Upper lobe of right lung (tissue), 1 donor: ENCODE measurements at regions not wholly inside any gene's neighbourhood (a gene's known extent, or its start where the extent isn't known, plus 50 kb on each side); places are given as distances from the start of the nearest gene placed in this dataset.

Source experiments
- ATAC-seq: fragments of 200-7000 bp; cut with Tn5 transposase; one replicate; pipeline ENCODE4 v1.9.1; 2020; ENCODE audit warnings: mild to moderate bottlenecking, moderate library complexity
- DNase-seq: peaks from one replicate; pipeline ENCODE4 v3.0.0-alpha.2; 2020
- H3K27ac ChIP-seq: fragments of 200-600 bp; one replicate; pipeline ENCODE4 v1.8.0; 2022
- H3K27me3 ChIP-seq: fragments of 200-600 bp; one replicate; pipeline ENCODE4 v1.8.0; 2022; ENCODE audit warnings: mild to moderate bottlenecking
- H3K36me3 ChIP-seq: fragments of 200-600 bp; one replicate; pipeline ENCODE4 v1.8.0; 2022
- H3K4me1 ChIP-seq: fragments of 200-600 bp; one replicate; pipeline ENCODE4 v1.8.0; 2022
- H3K4me3 ChIP-seq: fragments of 200-600 bp; one replicate; pipeline ENCODE4 v1.8.0; 2022; ENCODE audit warnings: mild to moderate bottlenecking
- H3K9me3 ChIP-seq: fragments of 200-600 bp; one replicate; pipeline ENCODE4 v1.8.0; 2022
- CTCF ChIP-seq: fragments of 200-600 bp; IDR thresholded peaks from one replicate; pipeline ENCODE4 v1.8.0; 2022; ENCODE audit warnings: antibody characterized with exemption
- intact Hi-C: fragments of 100-400 bp; cut with DNase I; formaldehyde crosslinking; loops from one replicate; pipeline ENCODE4 v1.11.0; 2022
- donor health status: DM: no; HTN: yes; CAD: no; lungs with severe emphysema.

DNA sequence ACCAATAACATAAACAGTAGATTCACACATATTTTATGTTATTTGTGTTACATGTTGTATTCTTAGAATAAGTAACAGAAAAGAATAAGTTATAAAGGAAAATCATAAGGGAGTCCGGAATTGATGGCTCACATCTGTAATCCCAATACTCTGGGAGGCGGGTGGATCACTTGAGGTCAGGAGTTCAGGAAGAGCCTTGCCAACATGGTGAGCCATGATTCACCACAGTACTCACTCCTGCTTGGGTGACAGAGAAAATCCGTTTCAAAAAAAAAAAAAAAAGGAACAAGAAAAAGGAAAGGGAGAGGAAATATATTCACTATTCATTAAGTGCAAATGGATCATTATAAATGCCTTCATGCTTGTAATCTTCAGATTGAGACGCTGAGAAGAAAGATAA is 533.3 kb upstream of the CDH9 start:
- H3K27me3 ChIP-seq, result no peaks in the 10 kb centered on the region
- no peak for DNase-seq
- H3K27ac ChIP-seq, result no peak overlapping the region
- H3K4me1 ChIP-seq, result no peaks in the 10 kb centered on the region
- no peaks in the 10 kb centered on the region for H3K9me3 ChIP-seq
- intact Hi-C loops, result no loop called here
- no peaks in the 10 kb centered on the region for H3K36me3 ChIP-seq
- no peak for ATAC-seq
- no peak overlapping the region for H3K4me3 ChIP-seq
- TF ChIP-seq CTCF, result no peak

GRCh38 chr5:27568811-27569210 is 530.4 kb upstream of the CDH9 start:
- Histone ChIP-seq H3K4me1 (no peaks in the 10 kb centered on the region), H3K36me3 (no peaks in the 10 kb centered on the region), H3K27me3 (no peaks in the 10 kb centered on the region), H3K27ac (no peak overlapping the region), H3K9me3 (no peaks in the 10 kb centered on the region), H3K4me3 (no peak overlapping the region)
- ATAC-seq (no peak), DNase-seq (no peak)
- no peak for TF ChIP-seq CTCF
- intact Hi-C loops, result no loop called here

DNA sequence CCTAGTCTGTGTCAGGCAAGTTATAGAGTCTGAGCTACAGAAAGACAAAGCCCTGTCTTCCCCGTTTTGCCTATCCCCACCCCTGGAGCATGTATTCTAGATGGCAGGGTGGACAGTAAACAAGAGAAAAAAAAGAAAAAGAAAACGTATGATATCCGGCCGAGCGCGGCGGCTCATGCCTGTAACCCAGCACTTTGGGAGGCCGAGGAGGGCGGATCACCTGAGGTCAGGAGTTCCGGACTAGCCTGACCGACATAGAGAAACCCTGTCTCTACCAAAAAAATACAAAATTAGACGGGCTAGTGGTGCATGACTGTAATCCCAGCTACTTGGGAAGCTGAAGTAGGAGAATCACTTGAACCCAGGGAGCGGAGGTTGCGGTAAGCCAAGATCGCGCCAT is 523.0 kb upstream of the CDH9 start:
- no peak for ATAC-seq
- Histone ChIP-seq H3K36me3 (no peaks in the 10 kb centered on the region), H3K4me1 (no peaks in the 10 kb centered on the region), H3K27ac (no peak overlapping the region), H3K9me3 (no peaks in the 10 kb centered on the region), H3K4me3 (no peak overlapping the region), H3K27me3 (no peaks in the 10 kb centered on the region)
- no peak for DNase-seq
- no peak for TF ChIP-seq CTCF
- intact Hi-C loops, result no loop called here

GRCh38 chr5:27548484-27548883 is 510.1 kb upstream of the CDH9 start:
- intact Hi-C loops, result no loop called here
- no peak for DNase-seq
- no peak for ATAC-seq
- Histone ChIP-seq H3K4me1 (no peaks in the 10 kb centered on the region), H3K27me3 (no peaks in the 10 kb centered on the region), H3K9me3 (no peaks in the 10 kb centered on the region), H3K36me3 (no peaks in the 10 kb centered on the region), H3K27ac (no peak overlapping the region), H3K4me3 (no peak overlapping the region)
- TF ChIP-seq CTCF, result no peak

DNA sequence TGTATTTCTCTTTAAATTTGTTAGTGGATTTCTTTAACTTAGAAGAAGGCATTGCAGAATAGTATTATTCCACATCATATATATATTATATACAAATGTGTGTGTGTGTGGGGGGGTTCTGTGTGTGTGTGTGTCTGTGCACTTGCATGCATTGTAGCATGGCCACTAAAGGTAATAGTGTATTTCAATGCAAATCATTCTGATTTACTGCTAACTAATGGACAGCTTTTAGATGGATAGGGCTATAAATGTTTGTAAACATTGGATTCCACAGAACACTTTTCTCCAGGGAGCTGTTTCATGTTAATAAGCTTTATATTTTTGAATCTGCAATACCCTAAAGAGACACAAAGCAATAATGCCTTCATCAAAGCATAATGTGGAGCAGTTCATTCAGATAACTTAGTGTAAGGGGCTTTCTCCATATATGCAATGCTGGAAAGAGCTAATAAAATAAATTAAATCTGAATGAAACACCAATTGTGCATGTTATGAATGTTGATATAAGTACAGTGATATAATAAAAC is 496.7 kb upstream of the CDH9 start:
- ATAC-seq (no peak), DNase-seq (no peak)
- no peaks in the 10 kb centered on the region for H3K9me3 ChIP-seq
- no peaks in the 10 kb centered on the region for H3K36me3 ChIP-seq
- H3K4me3 ChIP-seq, result no peak overlapping the region
- intact Hi-C loops, result no loop called here
- no peak overlapping the region for H3K27ac ChIP-seq
- H3K27me3 ChIP-seq, result no peaks in the 10 kb centered on the region
- TF ChIP-seq CTCF, result no peak
- H3K4me1 ChIP-seq, result no peaks in the 10 kb centered on the region

DNA sequence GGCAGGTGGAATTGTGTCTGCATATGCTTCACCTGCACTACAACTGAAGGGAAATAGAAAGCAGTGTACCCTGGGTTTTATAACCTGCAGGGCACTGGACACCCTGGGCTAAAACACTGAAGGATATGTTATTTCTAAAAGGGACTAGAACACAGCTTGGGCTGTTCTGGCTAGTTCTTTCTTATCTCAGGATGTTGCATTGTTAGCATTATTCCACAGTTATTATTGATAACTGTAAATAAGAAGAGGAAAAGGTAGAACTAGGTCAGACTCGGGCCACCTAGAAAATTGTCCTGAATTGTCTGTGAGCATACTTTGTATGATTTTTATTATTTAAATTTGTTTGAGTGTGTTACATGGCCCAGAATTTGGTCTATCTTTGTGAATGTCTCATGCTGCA is 493.9 kb upstream of the CDH9 start:
- H3K4me1 ChIP-seq, result no peaks in the 10 kb centered on the region
- no peak overlapping the region for H3K4me3 ChIP-seq
- no peak for DNase-seq
- intact Hi-C loops, result no loop called here
- no peak overlapping the region for H3K27ac ChIP-seq
- no peaks in the 10 kb centered on the region for H3K27me3 ChIP-seq
- H3K9me3 ChIP-seq, result no peaks in the 10 kb centered on the region
- H3K36me3 ChIP-seq, result no peaks in the 10 kb centered on the region
- no peak for ATAC-seq
- TF ChIP-seq CTCF, result no peak
